Chondrocyte (in vitro differentiated cells): ENCODE measurements at regions not wholly inside any gene's neighbourhood (a gene's known extent, or its start where the extent isn't known, plus 50 kb on each side); places are given as distances from the start of the nearest gene placed in this dataset.

ENCODE experiments used
- DNase-seq: peaks from one replicate; pipeline ENCODE4 v3.0.0; 2021; ENCODE audit warnings: mixed read lengths, low spot score
- H3K27ac Mint-ChIP-seq: one replicate; pipeline ENCODE4 v1.8.0; 2021; ENCODE audit warnings: mild to moderate bottlenecking, moderate library complexity, mixed read lengths; ENCODE audit not compliant: unreplicated experiment
- H3K27me3 Mint-ChIP-seq: 2 replicates; pipeline ENCODE4 v1.8.0; 2021; ENCODE audit warnings: low read depth, mixed read lengths
- H3K36me3 Mint-ChIP-seq: 2 replicates; pipeline ENCODE4 v1.8.0; 2021; ENCODE audit warnings: low read depth, mixed read lengths
- H3K4me1 Mint-ChIP-seq: 2 replicates; pipeline ENCODE4 v1.8.0; 2021; ENCODE audit warnings: low read depth, mild to moderate bottlenecking, mixed read lengths
- H3K4me3 Mint-ChIP-seq: one replicate; pipeline ENCODE4 v1.8.0; 2021; ENCODE audit warnings: mild to moderate bottlenecking, moderate library complexity, mixed read lengths; ENCODE audit not compliant: unreplicated experiment
- H3K9me3 Mint-ChIP-seq: 2 replicates; pipeline ENCODE4 v1.8.0; 2021; ENCODE audit warnings: low read depth, mixed read lengths
- TF ChIP-seq, protein P1 (sequence below): fragments of 200-600 bp; sonication (generic); IDR thresholded peaks from 2 replicates; pipeline ENCODE4 v1.5.0; 2021; ENCODE audit warnings: antibody characterized with exemption, mild to moderate bottlenecking, moderate library complexity

DNA sequence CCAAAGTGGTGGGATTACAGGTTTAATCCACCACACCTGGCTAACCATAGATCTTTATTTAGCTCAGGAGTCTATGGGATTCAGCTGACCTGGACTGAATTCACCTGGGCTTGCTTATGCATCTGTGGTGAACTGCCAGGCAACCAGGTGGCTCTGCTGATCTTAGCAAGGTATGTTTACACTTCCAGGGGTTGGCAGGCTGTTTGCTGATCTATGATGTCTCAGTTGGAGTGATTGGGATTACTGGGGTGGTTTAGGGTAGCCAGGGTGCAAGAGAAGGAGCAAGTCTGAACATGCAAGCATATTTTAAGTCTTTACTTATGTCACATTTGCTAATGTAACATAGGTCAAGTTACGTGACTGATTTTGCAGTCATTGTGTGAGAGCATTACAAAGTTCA, 63.6 kb upstream of the JAK2 start:
- H3K36me3 Mint-ChIP-seq: peaks cover 8% of the 10 kb centered on the region
- H3K9me3 Mint-ChIP-seq: peaks cover 3% of the 10 kb centered on the region
- TF ChIP-seq, protein P1, sequence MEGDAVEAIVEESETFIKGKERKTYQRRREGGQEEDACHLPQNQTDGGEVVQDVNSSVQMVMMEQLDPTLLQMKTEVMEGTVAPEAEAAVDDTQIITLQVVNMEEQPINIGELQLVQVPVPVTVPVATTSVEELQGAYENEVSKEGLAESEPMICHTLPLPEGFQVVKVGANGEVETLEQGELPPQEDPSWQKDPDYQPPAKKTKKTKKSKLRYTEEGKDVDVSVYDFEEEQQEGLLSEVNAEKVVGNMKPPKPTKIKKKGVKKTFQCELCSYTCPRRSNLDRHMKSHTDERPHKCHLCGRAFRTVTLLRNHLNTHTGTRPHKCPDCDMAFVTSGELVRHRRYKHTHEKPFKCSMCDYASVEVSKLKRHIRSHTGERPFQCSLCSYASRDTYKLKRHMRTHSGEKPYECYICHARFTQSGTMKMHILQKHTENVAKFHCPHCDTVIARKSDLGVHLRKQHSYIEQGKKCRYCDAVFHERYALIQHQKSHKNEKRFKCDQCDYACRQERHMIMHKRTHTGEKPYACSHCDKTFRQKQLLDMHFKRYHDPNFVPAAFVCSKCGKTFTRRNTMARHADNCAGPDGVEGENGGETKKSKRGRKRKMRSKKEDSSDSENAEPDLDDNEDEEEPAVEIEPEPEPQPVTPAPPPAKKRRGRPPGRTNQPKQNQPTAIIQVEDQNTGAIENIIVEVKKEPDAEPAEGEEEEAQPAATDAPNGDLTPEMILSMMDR: no peak
- no peak overlapping the region for H3K4me3 Mint-ChIP-seq
- no peak overlapping the region for H3K27ac Mint-ChIP-seq
- DNase-seq: no peak
- no peaks in the 10 kb centered on the region for H3K27me3 Mint-ChIP-seq
- peaks cover 13% of the 10 kb centered on the region for H3K4me1 Mint-ChIP-seq

DNA sequence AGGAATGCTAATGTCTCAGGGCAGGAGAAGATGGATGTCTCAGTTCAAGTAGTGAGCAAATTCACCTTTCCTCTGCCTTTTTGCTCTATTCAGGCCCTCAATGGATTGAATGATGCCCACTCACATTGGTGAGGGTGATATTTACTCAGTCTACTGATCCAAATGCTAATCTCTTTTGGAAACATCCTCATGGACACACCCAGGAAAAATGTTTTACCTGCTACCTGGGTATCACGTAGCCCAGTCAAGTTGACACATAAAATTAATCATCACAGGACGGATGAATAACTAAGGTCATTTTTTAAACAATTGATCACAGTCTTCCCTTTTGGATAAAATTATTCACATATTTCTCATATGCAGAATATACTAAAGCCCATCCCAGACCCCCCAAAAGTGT, 63.0 kb upstream of the JAK2 start:
- TF ChIP-seq, protein P1: no peak
- Mint-ChIP-seq H3K4me1 (peaks cover 13% of the 10 kb centered on the region), H3K27ac (no peak overlapping the region), H3K36me3 (peaks cover 8% of the 10 kb centered on the region), H3K4me3 (no peak overlapping the region), H3K27me3 (no peaks in the 10 kb centered on the region), H3K9me3 (peaks cover 3% of the 10 kb centered on the region)
- DNase-seq: no peak

DNA sequence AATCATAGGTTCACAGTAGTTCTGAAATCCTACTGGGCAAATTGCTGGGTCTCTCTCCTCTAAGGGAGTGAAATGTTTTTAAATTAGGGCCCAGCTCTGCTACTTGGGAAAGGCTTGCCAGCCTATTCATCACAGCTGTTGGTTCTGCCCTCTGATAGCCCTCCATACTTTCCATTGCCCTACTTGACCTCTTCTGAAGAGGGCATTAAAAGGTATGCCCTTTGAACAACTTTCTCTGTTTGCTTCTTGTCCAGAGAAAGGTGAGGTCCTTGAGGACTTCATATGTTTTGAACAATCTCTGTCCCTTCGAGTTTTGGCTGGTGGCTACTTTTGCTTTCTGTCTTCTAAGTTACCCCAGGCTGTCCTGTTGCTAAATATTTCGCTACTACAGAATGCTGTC, 62.3 kb upstream of the JAK2 start:
- H3K4me1 Mint-ChIP-seq: peaks cover 13% of the 10 kb centered on the region
- H3K9me3 Mint-ChIP-seq: peaks cover 3% of the 10 kb centered on the region
- no peak overlapping the region for H3K4me3 Mint-ChIP-seq
- H3K27me3 Mint-ChIP-seq: no peaks in the 10 kb centered on the region
- no peak for DNase-seq
- H3K27ac Mint-ChIP-seq: no peak overlapping the region
- peaks cover 8% of the 10 kb centered on the region for H3K36me3 Mint-ChIP-seq
- TF ChIP-seq, protein P1: no peak

DNA sequence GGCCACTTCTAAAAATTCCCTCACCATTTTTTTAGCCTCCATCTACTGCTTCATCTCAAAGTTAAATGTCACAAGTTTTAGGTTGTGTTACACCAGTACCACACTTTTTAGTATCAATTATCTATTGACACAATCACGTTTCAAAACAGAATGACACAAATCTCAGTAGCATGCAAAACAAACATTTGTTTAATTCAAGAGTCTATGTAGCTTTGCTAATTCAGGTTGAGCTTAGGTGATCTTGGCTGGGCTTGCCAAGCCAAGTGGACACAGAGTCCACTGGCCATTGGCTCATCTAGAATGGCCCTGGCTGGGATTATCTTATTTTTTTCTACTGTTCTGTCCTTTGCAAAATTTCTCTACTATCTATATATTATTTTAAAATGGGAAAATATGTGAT, 61.9 kb upstream of the JAK2 start:
- DNase-seq: no peak
- H3K27ac Mint-ChIP-seq: no peak overlapping the region
- peaks cover 13% of the 10 kb centered on the region for H3K4me1 Mint-ChIP-seq
- H3K36me3 Mint-ChIP-seq: peaks cover 8% of the 10 kb centered on the region
- TF ChIP-seq, protein P1: no peak
- peaks cover 3% of the 10 kb centered on the region for H3K9me3 Mint-ChIP-seq
- H3K4me3 Mint-ChIP-seq: no peak overlapping the region
- H3K27me3 Mint-ChIP-seq: no peaks in the 10 kb centered on the region

DNA sequence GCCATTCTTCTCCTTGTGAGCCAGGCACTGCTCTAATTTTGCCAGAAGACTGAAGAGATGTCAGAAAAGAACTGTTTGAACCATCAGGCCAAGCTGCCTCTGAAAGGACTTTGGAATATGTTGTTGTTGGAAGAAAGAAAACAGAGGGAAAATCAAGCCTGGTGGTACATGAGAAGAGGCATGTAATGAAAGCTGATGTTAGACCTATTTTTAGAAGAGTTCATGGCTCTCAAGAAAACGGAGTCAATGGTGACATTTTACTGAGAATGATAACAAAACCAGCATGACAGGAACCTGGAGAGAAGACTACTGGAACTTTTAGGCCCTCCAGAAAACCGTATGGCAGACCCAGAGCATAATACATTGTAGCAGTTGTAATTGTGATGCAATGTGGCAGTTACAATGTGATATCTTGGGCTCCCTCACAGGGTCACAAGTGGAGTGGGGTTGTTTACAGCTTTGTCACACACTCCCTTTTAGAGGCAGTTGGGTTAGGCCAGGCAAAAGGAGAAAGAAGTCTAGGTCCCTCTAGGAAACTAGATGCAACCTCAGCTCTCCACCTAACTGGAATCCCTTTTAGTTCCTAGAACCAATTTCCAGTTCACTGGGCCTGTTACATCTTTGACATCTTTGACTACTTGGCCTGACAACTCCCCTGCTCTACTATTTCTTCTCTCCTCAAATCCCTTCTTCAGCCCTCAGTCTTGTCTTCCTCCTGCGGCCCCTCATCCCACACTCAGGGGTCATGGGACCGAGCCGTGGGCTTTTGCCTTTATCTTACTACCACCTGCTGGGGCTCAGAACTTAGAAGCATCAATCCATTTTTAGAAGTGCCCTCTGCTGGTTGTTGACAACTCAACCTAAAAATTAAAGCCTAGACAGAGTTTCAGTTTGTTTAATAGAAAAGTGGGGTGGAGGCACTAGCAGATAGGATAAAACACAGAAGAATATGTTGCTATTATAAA, 61.2 kb upstream of the JAK2 start:
- Mint-ChIP-seq H3K4me1 (peaks cover 13% of the 10 kb centered on the region), H3K36me3 (peaks cover 8% of the 10 kb centered on the region), H3K9me3 (peaks cover 3% of the 10 kb centered on the region), H3K27ac (peak overlapping the region; percentile 57), H3K4me3 (no peak overlapping the region), H3K27me3 (no peaks in the 10 kb centered on the region)
- TF ChIP-seq, protein P1: peak; percentile 75
- no peak for DNase-seq
